H1 (cell line): ENCODE measurements at regions not wholly inside any gene's neighbourhood (a gene's known extent, or its start where the extent isn't known, plus 50 kb on each side); places are given as distances from the start of the nearest gene placed in this dataset.

Source experiments
- CTCF ChIA-PET: fragments of 300-600 bp; sonication (Branson Sonifier 250); formaldehyde crosslinking; loops from one replicate; lab custom pipeline; 2021; ENCODE audit not compliant: partially characterized antibody; lab: Charles Lee
- POLR2A ChIA-PET: fragments of 300-600 bp; sonication (Branson Sonifier 250); formaldehyde crosslinking; loops from one replicate; lab custom pipeline; 2021; ENCODE audit warnings: inconsistent platforms; ENCODE audit not compliant: partially characterized antibody; lab: Charles Lee
- DNase-seq, 2 experiments: peaks; one replicate each; pipeline versions ENCODE4 v3.0.0 to v3.0.0-alpha.2; 2010 to 2022; ENCODE audit warnings: low spot score in 2 of 2, low read depth in 1 of 2, mixed read lengths in 1 of 2
- FAIRE-seq: peaks from 2 replicates; lab custom pipeline; 2011; peaks lifted over from hg19 to GRCh38; lab: Jason Lieb, UNC
- H2AFZ ChIP-seq: 2 replicates; pipeline ENCODE4 v1.8.1; 2012; ENCODE audit warnings: low read length, inconsistent platforms
- H2AK5ac ChIP-seq: 2 replicates; pipeline ENCODE4 v1.6.1; 2013; ENCODE audit warnings: low read depth, low read length
- H2BK120ac ChIP-seq: replicated peaks from 2 replicates; pipeline ENCODE3; 2013; ENCODE audit warnings: low read depth, low read length, inconsistent platforms
- H2BK12ac ChIP-seq: 2 replicates; pipeline ENCODE4 v1.6.1; 2013; ENCODE audit warnings: low read depth, low read length
- H2BK15ac ChIP-seq: 2 replicates; pipeline ENCODE4 v1.6.1; 2013; ENCODE audit warnings: low read length
- H2BK20ac ChIP-seq: 2 replicates; pipeline ENCODE4 v1.6.1; 2013; ENCODE audit warnings: low read length
- H2BK5ac ChIP-seq: 2 replicates; pipeline ENCODE4 v1.6.1; 2013; ENCODE audit warnings: low read depth, low read length
- H3K14ac ChIP-seq: 2 replicates; pipeline ENCODE4 v1.6.1; 2013; ENCODE audit warnings: inconsistent platforms; ENCODE audit not compliant: insufficient read length
- H3K18ac ChIP-seq: 2 replicates; pipeline ENCODE4 v1.6.1; 2013; ENCODE audit warnings: low read length; ENCODE audit errors: extremely low read depth
- H3K23ac ChIP-seq: 2 replicates; pipeline ENCODE4 v1.6.1; 2013; ENCODE audit warnings: inconsistent platforms; ENCODE audit not compliant: insufficient read length
- H3K23me2 ChIP-seq: 2 replicates; pipeline ENCODE4 v1.6.1; 2013; ENCODE audit warnings: low read depth, low read length
- H3K27ac ChIP-seq: 2 replicates; pipeline ENCODE4 v1.6.1; 2011; ENCODE audit warnings: low read depth, low read length, inconsistent platforms
- H3K27me3 ChIP-seq, 4 experiments: replicated peaks in 1 of 4; 1 replicate in 1 of 4; 2 replicates in 3 of 4; pipeline versions ENCODE4 v1.6.1 to v1.8.1; 2011 to 2013; ENCODE audit warnings: low read length in 3 of 4, mild to moderate bottlenecking in 3 of 4, inconsistent platforms in 2 of 4, mixed read lengths in 2 of 4, moderate library complexity in 1 of 4; ENCODE audit not compliant: control insufficient read depth in 3 of 4, insufficient read depth in 3 of 4; ENCODE audit errors: extremely low read depth in 1 of 4
- H3K36me3 ChIP-seq, 4 experiments: 2 replicates each; pipeline versions ENCODE4 v1.6.1 to v1.8.1; 2011 to 2013; ENCODE audit warnings: mild to moderate bottlenecking in 4 of 4, low read length in 3 of 4, moderate library complexity in 2 of 4, control low read depth in 1 of 4, inconsistent platforms in 1 of 4; ENCODE audit not compliant: insufficient read depth in 4 of 4, control insufficient read depth in 2 of 4
- H3K4ac ChIP-seq: replicated peaks from 2 replicates; pipeline ENCODE3; 2013; ENCODE audit warnings: low read length, low read depth, mixed read lengths, inconsistent platforms; ENCODE audit not compliant: insufficient read length
- H3K4me1 ChIP-seq, 4 experiments: replicated peaks in 1 of 4; 1 replicate in 1 of 4; 2 replicates in 3 of 4; pipeline versions ENCODE4 v1.6.1 to v1.8.1; 2011 to 2013; ENCODE audit warnings: low read length in 3 of 4, inconsistent platforms in 2 of 4, mixed read lengths in 1 of 4; ENCODE audit not compliant: insufficient read depth in 4 of 4, control insufficient read depth in 3 of 4
- H3K4me2 ChIP-seq, 2 experiments: 2 replicates each; pipeline versions ENCODE4 v1.6.1 to v1.8.1; 2011 to 2013; ENCODE audit warnings: low read depth in 2 of 2, low read length in 2 of 2, control low read depth in 1 of 2, inconsistent platforms in 1 of 2, mild to moderate bottlenecking in 1 of 2; ENCODE audit not compliant: insufficient read depth in 1 of 2
- H3K4me3 ChIP-seq, 4 experiments: fragments of 200-600, 300-600 bp in 1 of 4; sonication (generic), shearing (Covaris generic), sonication (Bioruptor Twin) in 1 of 4; 2 replicates each; pipeline versions ENCODE4 v1.5.1 to v1.8.1; 2011 to 2016; ENCODE audit warnings: low read length in 4 of 4, low read depth in 3 of 4, control low read depth in 2 of 4, inconsistent platforms in 2 of 4, mild to moderate bottlenecking in 2 of 4, mixed read lengths in 1 of 4, moderate library complexity in 1 of 4; ENCODE audit not compliant: insufficient read depth in 2 of 4; ENCODE audit errors: extremely low read depth in 1 of 4
- H3K56ac ChIP-seq: replicated peaks from 2 replicates; pipeline ENCODE3; 2013; ENCODE audit warnings: low read depth, mild to moderate bottlenecking, mixed read lengths, low read length, inconsistent platforms; ENCODE audit not compliant: insufficient read length
- H3K79me1 ChIP-seq: 2 replicates; pipeline ENCODE4 v1.6.1; 2013; ENCODE audit warnings: low read depth, low read length, control low read depth
- H3K79me2 ChIP-seq, 2 experiments: 2 replicates each; pipeline versions ENCODE4 v1.6.1 to v1.8.1; 2012 to 2013; ENCODE audit warnings: low read length in 2 of 2, mild to moderate bottlenecking in 2 of 2, inconsistent platforms in 1 of 2; ENCODE audit not compliant: insufficient read depth in 2 of 2, control insufficient read depth in 1 of 2
- H3K9ac ChIP-seq, 4 experiments: replicated peaks in 1 of 4; 1 replicate in 1 of 4; 2 replicates in 3 of 4; pipeline versions ENCODE4 v1.6.1 to v1.8.1; 2011 to 2013; ENCODE audit warnings: low read depth in 3 of 4, low read length in 3 of 4, control low read depth in 2 of 4, mild to moderate bottlenecking in 2 of 4, moderate library complexity in 2 of 4, inconsistent platforms in 1 of 4; ENCODE audit errors: extremely low read depth in 1 of 4
- H3K9me3 ChIP-seq, 2 experiments: 2 replicates each; pipeline versions ENCODE4 v1.6.1 to v1.8.1; 2012 to 2013; ENCODE audit warnings: mild to moderate bottlenecking in 2 of 2, moderate library complexity in 2 of 2, control low read depth in 1 of 2, inconsistent platforms in 1 of 2, low read depth in 1 of 2, low read length in 1 of 2, mixed read lengths in 1 of 2; ENCODE audit not compliant: insufficient read depth in 2 of 2
- H4K20me1 ChIP-seq, 2 experiments: replicated peaks in 1 of 2; 2 replicates each; pipeline versions ENCODE3 to v1.8.1; 2011 to 2013; ENCODE audit warnings: inconsistent platforms in 2 of 2, low read length in 2 of 2, mild to moderate bottlenecking in 1 of 2; ENCODE audit not compliant: insufficient read depth in 2 of 2, control insufficient read depth in 1 of 2
- H4K5ac ChIP-seq: 2 replicates; pipeline ENCODE4 v1.6.1; 2013; ENCODE audit warnings: low read length, low read depth, mixed read lengths, inconsistent platforms; ENCODE audit not compliant: insufficient read length
- H4K8ac ChIP-seq: 2 replicates; pipeline ENCODE4 v1.8.0; 2013; ENCODE audit warnings: mild to moderate bottlenecking, moderate library complexity, low read length, inconsistent platforms; ENCODE audit not compliant: insufficient read depth; ENCODE audit errors: extremely low read depth
- H4K91ac ChIP-seq: replicated peaks from 2 replicates; pipeline ENCODE3; 2013; ENCODE audit warnings: low read length, mixed read lengths, inconsistent platforms; ENCODE audit not compliant: insufficient read length
- CHD1 ChIP-seq: IDR thresholded peaks from 2 replicates; pipeline ENCODE4 v1.6.1; 2012; ENCODE audit warnings: low read depth, low read length, improper control_type of control experiment
- CTCF ChIP-seq, 3 experiments: IDR thresholded peaks; 1 replicate in 2 of 3; 2 replicates in 1 of 3; pipeline versions ENCODE4 v1.5.1 to v1.6.1; 2011; ENCODE audit warnings: low read length in 3 of 3, mild to moderate bottlenecking in 3 of 3, inconsistent platforms in 2 of 3, low read depth in 1 of 3, moderate library complexity in 1 of 3; ENCODE audit not compliant: insufficient read depth in 1 of 3; ENCODE audit errors: control extremely low read depth in 1 of 3
- GTF2F1 ChIP-seq: IDR thresholded peaks from 2 replicates; pipeline ENCODE4 v1.6.1; 2012; ENCODE audit warnings: low read depth, low read length, improper control_type of control experiment, borderline replicate concordance
- KDM5A ChIP-seq: fragments of 200-600 bp; IDR thresholded peaks from 2 replicates; pipeline ENCODE4 v1.7.1; 2012; ENCODE audit warnings: mild to moderate bottlenecking, low read length, inconsistent platforms, mixed read lengths
- MAFK ChIP-seq: IDR thresholded peaks from 2 replicates; pipeline ENCODE4 v1.6.1; 2012; ENCODE audit warnings: low read depth, mild to moderate bottlenecking, improper control_type of control experiment, low read length
- SIRT6 ChIP-seq: IDR thresholded peaks from one replicate; pipeline ENCODE4 v1.7.1; 2012; ENCODE audit warnings: low read length, inconsistent platforms
- WGBS, 2 experiments: shearing (Covaris generic) in 1 of 2; methylation state at CpG; one replicate each; pipeline versions ENCODE4 v1.1.6 to v1.1.7; 2013 to 2015; ENCODE audit warnings: low lambda C conversion rate in 2 of 2, mixed read lengths in 2 of 2, inconsistent platforms in 1 of 2, low coverage in 1 of 2, missing lambda C conversion rate in 1 of 2; ENCODE audit not compliant: insufficient replicate concordance in 2 of 2, insufficient coverage in 1 of 2, insufficient read length in 1 of 2; ENCODE audit errors: extremely low coverage in 1 of 2, missing lambda C conversion rate in 1 of 2; 5-methylcytosine and 5-hydroxymethylcytosine counted together

DNA sequence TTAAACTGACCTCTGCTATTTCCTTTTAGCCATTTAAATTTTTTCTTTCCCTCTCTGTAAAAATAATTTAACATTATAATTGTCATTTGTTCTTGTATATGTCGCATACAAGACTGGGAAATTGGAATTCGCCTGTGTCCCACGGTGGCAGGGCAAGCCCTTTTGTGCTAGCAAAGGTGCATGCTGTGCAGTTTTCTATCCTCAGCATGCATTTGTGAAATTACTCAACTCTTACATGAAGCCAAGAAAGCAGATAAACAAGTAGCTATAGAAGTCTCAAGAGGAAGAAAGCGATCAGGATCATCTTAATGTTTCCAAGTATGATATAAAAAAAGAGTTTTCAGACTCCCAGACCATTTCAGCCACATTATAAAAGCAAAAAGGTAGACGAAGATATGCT is 392.6 kb upstream of the CHST9 start:
- Histone ChIP-seq H3K9ac (no peak overlapping the region), H2BK5ac (no peak overlapping the region), H4K5ac (no peak overlapping the region), H2AK5ac (no peak overlapping the region), H3K56ac (no peak overlapping the region), H3K23me2 (no peaks in the 10 kb centered on the region), H2AFZ (no peak overlapping the region), H2BK120ac (no peak overlapping the region), H3K4me3 (no peak overlapping the region; a peak in 1 of 8 replicates), H3K14ac (no peak overlapping the region), H4K91ac (no peak overlapping the region), H3K79me2 (no peaks in the 10 kb centered on the region), H4K8ac (no peak overlapping the region), H3K9me3 (peaks cover 3 to 6% of the 10 kb centered on the region in 2 experiments; a peak in 2 of 4 replicates), H3K4me1 (peaks cover 0 to 5% (median 1%) of the 10 kb centered on the region in 4 experiments; a peak in 5 of 7 replicates), H3K4me2 (peak overlapping the region; percentile 7 to 25; a peak in 1 of 4 replicates), H2BK15ac (no peak overlapping the region), H4K20me1 (no peaks in the 10 kb centered on the region), H3K27me3 (no peaks in the 10 kb centered on the region), H3K27ac (no peak overlapping the region), H3K23ac (no peak overlapping the region), H2BK20ac (no peak overlapping the region), H2BK12ac (no peak overlapping the region), H3K18ac (no peak overlapping the region)
- POLR2A ChIA-PET: no interaction called here
- no peak for FAIRE-seq
- WGBS, 2 experiments: 50% methylated on average over 5 of the region's 5 CpGs; no CpG with 5 or more reads in 1 of the 2 experiments
- DNase-seq: no peak
- CTCF ChIA-PET: interaction anchor here (0.8 kb wide), 1 partner anchor 10 kb away, joined by 3 read pairs; no protein-coding TSS in a partner anchor
- TF ChIP-seq MAFK: no peak
- TF ChIP-seq SIRT6: no peak
- no peak for TF ChIP-seq KDM5A
- no peak for TF ChIP-seq GTF2F1
- TF ChIP-seq CHD1: no peak
- TF ChIP-seq CTCF (IDR thresholded peaks at IDR 0.05; ENCODE audit: control extremely low read depth in 1 of 3, insufficient read depth in 1 of 3, low read depth in 1 of 3, low read length in 3 of 3): no peak
- TF ChIP-seq, all 59 proteins: peak for 0
- Histone ChIP-seq H3K79me1 (no peaks in the 10 kb centered on the region), H3K36me3 (no peaks in the 10 kb centered on the region), H3K4ac (no peak overlapping the region)
